ENCODE measurements at regions not wholly inside any gene's neighbourhood (a gene's known extent, or its start where the extent isn't known, plus 50 kb on each side); places are given as distances from the start of the nearest gene placed in this dataset.

DNA sequence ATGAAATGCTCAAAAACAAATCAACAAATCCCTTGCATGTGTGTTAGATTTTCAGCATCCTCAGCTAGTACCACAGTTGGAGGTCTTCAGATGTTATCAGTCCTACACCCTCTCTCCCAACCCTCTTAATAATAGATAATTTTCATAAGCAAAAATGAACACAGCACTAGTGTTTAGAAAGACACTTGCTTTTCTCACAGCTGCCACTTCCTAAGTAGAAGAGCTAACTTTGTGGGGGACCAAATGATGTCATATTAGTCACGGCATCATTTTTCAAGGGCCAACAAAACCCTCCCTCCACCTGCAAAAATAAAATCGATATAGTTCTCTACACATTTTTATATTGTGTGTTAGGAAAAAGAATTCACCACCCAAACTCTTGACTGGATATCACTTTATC is 163.5 kb upstream of the GYPA start:
- DNase-seq: no peak

DNA sequence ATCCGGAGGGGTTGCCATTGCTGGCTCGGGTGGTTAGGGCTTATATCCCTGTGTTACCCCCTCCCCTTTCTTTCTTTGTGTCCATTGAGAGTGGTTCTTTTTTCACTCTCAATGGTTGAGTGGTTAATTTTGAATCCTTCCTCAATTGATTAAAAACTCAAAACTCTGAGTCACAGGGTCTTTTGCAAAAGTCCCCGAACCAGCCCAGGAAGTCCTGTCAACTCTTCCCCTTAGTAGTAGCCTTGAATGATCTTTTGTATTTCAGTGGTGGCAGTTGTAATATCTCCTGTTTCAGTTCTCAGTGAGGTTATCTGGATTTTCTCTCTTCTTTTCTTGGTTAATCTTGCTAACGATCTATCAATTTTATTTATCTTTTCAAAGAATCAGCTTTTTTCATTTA is 170.0 kb upstream of the GYPA start:
- no peak for DNase-seq

DNA sequence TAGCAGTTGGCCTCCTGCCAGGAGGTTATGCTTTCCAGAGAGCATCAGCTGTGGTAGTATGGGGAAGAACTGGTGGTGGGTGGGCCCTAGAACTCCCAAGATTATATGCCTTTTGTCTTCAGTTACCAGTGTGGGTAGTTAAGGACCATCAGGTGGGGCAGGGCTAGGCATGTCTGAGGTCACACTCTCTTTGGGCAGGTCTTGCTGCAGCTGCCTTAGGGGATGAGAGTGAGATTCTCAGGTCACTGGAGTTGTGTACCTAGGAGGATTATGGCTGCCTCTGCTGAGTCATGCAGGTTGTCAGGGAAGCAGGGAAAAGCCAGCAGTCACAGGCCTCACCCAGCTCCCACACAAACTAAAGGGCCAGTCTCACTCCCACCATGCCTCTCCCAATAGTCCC is 172.9 kb upstream of the GYPA start:
- no peak for DNase-seq

GRCh38 chr4:144316869-144317268 is 176.4 kb upstream of the GYPA start:
- no peak for DNase-seq

DNA sequence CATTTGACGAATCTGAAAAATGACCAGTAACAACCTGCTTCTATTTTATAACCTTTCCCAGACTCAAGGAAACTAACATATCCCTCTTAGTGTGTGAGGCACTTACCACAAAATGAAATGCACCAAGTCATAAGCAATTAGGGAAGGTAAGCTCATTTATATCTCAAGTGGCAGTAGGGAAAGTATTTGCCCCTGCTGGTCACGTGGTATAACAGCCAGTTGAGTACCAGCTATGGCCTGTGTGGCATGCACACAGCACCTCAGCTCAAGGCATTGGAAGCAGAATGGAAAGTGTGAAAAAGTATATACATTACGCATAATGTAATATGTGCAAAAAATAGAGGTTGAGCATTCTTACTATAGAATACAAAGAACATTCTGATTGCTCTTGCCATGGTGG is 178.3 kb upstream of the GYPA start:
- no peak for DNase-seq

DNA sequence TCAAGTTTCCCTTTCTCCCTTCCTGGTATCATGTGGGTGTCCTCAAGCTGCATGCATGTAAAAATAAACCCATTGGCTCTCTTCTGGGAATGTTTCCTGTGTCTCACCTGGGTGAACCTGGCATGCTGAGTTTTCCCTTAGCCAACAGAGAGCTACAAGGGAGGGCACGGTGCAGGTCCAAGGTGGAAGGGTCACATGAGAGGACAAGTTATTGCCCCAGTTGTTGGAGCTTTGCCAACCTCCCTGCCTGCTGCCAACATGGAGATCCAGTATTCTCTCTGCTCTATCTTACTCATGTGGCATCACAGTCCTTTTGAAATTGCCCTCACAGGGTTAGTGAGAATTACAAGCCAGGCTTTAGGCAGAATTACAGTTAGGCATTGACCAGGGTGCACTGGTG is 196.1 kb upstream of the GYPA start:
- no peak for DNase-seq

GRCh38 chr4:144338148-144338547 is 197.6 kb upstream of the GYPA start:
- DNase-seq: no peak

GRCh38 chr4:144338834-144339233 is 198.3 kb upstream of the GYPA start:
- DNase-seq: no peak

DNA sequence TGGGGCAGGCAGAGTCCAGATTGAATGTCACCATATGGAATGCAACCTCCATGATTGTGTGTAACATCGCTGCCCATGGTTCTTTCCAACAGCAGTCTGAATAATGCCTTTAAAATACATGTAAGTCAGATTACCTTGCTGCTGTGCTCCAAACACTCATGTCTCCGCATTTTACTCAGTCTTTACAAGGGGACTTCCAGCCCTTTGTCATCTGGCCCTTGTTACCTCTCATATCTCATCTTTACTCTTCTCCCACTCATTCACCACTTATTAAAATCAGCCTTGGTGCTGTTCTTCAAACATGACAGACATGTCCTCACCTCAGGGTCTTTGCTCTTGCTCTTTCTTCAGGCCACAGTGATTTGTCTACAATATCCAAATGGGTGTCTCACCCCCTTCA is 200.4 kb upstream of the GYPA start:
- no peak for DNase-seq

DNA sequence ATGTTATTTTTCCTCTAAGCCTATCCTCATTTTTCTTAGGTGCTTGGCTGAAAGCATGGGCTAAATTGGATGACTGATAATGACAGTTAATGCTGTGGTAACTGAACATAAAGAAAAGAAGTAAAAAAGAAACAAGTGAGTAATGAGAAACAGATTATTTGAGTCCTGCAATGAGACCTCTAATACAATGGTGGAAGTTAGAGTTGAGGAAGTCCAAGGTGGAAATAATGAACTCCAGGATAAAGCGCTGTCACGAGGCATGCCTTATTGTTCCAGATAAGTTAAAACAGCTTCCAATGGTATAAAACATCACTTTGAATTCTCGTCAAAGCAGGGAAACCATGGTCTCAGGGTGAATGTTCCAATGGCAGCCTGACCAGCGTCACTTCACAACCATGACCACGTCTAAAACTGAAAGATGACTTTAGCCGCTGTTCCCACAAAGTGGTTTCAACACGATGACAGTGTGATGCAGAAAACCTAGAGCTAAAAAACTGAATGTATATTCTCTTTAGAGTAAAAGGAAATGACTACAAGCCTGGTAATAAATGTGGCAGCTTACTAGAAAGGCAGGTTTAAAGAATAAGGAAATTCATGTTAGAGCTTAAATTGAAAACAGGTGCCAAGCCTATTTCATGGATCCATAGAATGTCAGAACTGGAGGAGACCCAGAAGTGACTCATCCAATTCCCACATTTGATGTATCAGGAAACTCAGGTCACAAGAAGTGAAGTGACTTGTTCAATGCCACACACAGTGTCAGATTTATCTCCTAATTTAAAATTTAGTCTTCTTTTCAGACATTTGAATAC is 202.6 kb upstream of the GYPA start:
- no peak for DNase-seq

DNA sequence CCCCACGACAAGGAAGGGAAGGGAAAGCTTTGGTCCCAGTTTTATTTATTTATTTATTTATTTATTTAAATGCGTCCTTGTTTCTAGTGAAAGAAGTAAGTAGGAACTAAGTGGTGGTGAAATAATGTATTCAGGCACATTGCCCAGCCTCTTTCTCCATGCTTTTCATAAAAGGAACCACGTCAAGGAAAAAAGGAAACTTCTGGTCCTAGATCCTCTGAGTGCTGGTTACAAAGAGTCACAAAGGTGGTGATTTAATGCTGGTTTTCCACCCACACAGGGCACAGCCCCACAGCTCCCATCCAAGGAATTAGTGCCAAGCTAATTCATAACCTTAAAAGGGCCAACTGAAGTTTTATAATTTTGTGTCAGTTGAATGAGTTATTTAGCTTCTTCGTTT is 206.6 kb upstream of the GYPA start:
- no peak for DNase-seq

DNA sequence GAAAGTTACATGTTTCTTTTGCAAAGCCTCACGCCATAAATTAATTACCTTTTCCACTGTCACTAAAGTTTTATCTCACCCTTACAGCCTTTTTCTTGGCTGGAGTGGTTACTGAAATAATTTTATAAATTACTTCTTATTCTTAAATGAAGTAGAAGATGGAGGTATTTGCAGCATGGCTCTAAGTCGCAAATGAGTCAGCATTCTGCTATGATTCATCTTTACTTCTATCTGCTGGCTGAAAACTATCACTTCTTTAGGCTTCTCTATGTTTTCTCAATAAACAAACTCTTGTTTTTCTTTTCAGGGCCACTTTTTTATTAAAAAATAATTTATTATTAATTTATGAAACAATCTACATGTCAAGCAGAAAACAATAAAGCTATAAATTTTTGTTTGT is 210.2 kb upstream of the GYPA start:
- DNase-seq: no peak

GRCh38 chr4:144351306-144351705 is 210.8 kb upstream of the GYPA start:
- no peak for DNase-seq

- no peak for DNase-seq
These were observed 212.8 kb upstream of the GYPA start for GRCh38 chr4:144353292-144353691.

DNA sequence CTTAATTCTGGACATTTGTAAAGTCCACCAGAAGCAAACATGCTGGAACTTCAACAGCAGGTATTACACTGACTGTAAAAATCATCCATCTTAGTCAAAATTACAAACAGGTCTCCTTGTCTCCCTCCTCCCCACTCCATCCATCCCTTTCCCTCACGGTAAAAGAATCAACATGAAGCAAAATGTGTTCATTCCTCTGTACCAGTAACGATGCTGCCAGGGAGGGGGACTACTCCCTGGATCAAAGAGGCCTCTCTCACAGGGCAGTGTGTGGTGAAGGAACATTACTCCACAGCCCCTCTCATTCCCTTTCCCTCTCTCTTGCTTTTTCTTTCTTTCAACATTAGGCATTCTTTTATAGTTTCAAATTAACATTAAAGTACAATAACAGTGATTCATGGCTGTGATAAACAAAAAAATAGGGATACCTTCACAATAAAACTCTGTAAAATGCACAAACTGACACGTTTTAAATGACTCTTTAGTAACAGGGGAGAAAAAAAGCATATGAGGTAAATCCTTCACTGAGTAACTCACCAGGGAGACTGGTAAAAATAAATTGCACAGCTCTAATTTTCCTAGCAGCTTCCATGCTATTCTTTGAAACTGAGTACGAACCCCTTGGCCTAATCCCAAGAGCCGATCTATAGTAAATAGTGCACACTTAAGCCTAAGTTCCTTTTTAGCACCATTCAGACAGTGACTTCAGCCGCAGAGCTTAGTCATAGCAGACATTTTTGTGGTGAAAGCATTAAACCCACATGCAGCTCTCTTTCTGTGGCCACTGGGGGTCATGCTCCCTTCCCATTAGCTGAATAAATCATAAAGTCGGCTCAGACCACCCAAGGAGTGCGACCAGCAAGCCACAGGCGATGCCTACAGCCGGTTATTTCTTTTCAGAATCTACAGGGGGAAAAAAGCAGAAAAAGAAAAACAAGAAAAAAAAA is 215.6 kb upstream of the GYPA start:
- no peak for DNase-seq

GRCh38 chr4:144356941-144357381 is 216.4 kb upstream of the GYPA start:
- DNase-seq: no peak

- no peak for DNase-seq
These were observed 217.5 kb upstream of the GYPA start for GRCh38 chr4:144357975-144358374.

GRCh38 chr4:144360146-144360793 is 219.8 kb upstream of the GYPA start:
- no peak for DNase-seq

- no peak for DNase-seq
These were observed 221.8 kb upstream of the GYPA start for GRCh38 chr4:144362366-144362765.

DNA sequence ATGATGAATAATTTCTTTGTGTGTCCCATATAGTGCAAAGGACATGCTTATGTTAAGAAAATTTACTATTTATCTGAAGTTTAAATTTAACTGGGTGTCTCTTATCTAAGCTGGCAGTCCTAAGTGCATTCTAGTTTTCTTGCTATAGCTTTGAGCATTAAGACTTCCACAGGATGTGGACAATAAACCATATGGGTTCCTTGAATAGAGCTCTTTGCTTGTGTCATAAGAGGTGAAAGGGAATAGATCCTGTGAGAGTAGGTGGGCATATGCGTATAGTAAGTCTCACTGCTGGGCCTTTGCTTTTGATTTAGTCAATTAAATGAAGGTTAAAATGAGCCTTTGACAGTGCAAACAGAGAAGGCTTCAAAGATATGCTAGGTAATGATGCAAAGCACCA is 223.4 kb upstream of the GYPA start:
- DNase-seq: no peak

GRCh38 chr4:144366425-144366824 is 225.9 kb upstream of the GYPA start:
- DNase-seq: no peak

GRCh38 chr4:144371485-144371884 is 231.0 kb upstream of the GYPA start:
- DNase-seq: no peak

DNA sequence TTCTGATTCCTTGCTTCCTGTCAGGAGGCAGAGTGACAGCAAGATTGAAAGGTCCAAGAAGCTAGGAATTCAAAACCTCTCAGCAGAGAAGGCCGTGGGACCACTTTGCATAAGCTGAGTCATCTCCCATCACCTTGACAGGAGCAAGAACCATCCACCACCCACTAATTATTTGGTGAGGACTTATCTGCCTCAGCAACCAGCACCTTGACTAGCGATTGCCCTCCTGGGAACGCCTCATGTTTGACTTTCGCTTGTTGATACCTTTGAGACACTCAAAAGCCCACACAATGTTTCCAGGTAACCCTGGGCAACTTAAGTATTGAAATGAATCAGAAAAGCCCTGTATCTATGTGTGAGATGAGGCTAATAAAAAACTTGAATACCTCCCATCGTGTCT is 233.5 kb upstream of the GYPA start:
- DNase-seq: no peak

DNA sequence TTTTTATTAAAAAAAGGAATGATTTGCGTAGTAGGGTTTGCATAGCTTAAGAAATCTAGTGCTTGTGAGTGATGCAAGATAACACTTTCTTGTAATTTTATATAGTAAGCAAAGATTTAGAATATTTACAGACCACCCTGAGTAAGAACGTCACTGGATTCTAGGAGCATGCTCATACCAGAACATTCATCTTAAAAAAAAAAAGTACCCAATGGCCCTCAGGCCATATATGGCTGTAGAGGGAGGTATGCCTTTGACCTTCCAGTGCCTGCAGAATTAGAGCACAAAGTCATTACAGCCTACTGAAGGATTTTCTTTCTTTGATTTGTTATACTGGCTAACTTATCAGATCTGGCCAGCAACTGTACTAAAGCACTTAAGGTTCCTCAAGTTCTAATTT is 236.3 kb upstream of the GYPA start:
- no peak for DNase-seq

Data from NCI-H2171 (cell line).